HCT116 (cell line): ENCODE measurements at regions not wholly inside any gene's neighbourhood (a gene's known extent, or its start where the extent isn't known, plus 50 kb on each side); places are given as distances from the start of the nearest gene placed in this dataset.

Source experiments
- ATAC-seq: fragments of 200-7000 bp; cut with Tn5 transposase; 2 replicates; pipeline ENCODE4 v1.9.1; 2020; ENCODE audit warnings: mild to moderate bottlenecking, moderate library complexity
- BruUV-seq: library from RNA; stranded (reverse); fragments of 400-500 nt; replicated peaks from 2 replicates; lab custom pipeline; 2021; lab: Mats Ljungman, UMichigan
- CTCF ChIA-PET: fragments of 300-600 bp; sonication (Branson Sonifier 250); formaldehyde crosslinking; loops from one replicate; lab custom pipeline; 2021; ENCODE audit warnings: antibody characterized with exemption; lab: Charles Lee
- POLR2A ChIA-PET: fragments of 300-600, 350-600 bp; sonication (Branson Sonifier 250); formaldehyde crosslinking; loops from one replicate; lab custom pipeline; 2021; ENCODE audit warnings: antibody characterized with exemption; lab: Charles Lee
- RAD21 ChIA-PET, 2 experiments: fragments of 300-600 bp; sonication (Branson Sonifier 250); formaldehyde crosslinking; loops; one replicate each; lab custom pipeline; 2023; ENCODE audit warnings: low total read pairs in 2 of 2; ENCODE audit not compliant: uncharacterized antibody in 2 of 2, unreplicated experiment in 2 of 2, low non-redundant PET in 1 of 2; lab: Charles Lee
- DNase-seq: peaks from one replicate; pipeline ENCODE4 v3.0.0-alpha.2; 2010; ENCODE audit warnings: low read depth, low spot score
- H2AFZ ChIP-seq: fragments of 200-600 bp; shearing (Covaris generic), sonication (generic); 2 replicates; pipeline ENCODE4 v1.6.1; 2017; ENCODE audit warnings: low read depth, mixed run types, mixed read lengths, antibody characterized with exemption, low read length; ENCODE audit not compliant: poor library complexity, severe bottlenecking
- H3K27ac ChIP-seq: 2 replicates; pipeline ENCODE4 v1.5.1; 2012; ENCODE audit warnings: low read depth, low read length
- H3K27me3 ChIP-seq: fragments of 200-600 bp; sonication (generic); 2 replicates; pipeline ENCODE4 v1.6.1; 2016; ENCODE audit warnings: mixed run types, low read length, mixed read lengths; ENCODE audit not compliant: insufficient read depth
- H3K36me3 ChIP-seq, 2 experiments: fragments of 200-500 bp in 1 of 2; fragments of 200-600 bp in 1 of 2; sonication (Bioruptor generic) in 1 of 2; sonication (generic) in 1 of 2; 2 replicates each; pipeline versions ENCODE4 v1.5.1 to v1.6.1; 2014 to 2016; ENCODE audit warnings: low read length in 2 of 2, inconsistent platforms in 1 of 2, mixed read lengths in 1 of 2, mixed run types in 1 of 2; ENCODE audit not compliant: insufficient read depth in 2 of 2, control insufficient read depth in 1 of 2
- H3K4me1 ChIP-seq, 2 experiments: fragments of 200-600 bp in 1 of 2; sonication (generic) in 1 of 2; 2 replicates each; pipeline versions ENCODE4 v1.5.1 to v1.6.1; 2012 to 2017; ENCODE audit warnings: low read length in 2 of 2, inconsistent platforms in 1 of 2, mild to moderate bottlenecking in 1 of 2, mixed read lengths in 1 of 2, mixed run types in 1 of 2, moderate library complexity in 1 of 2; ENCODE audit not compliant: insufficient read depth in 2 of 2, control insufficient read depth in 1 of 2
- H3K4me2 ChIP-seq: fragments of 200-600 bp; sonication (generic); 2 replicates; pipeline ENCODE4 v1.6.1; 2017; ENCODE audit warnings: mixed run types, low read length, mixed read lengths
- H3K4me3 ChIP-seq, 2 experiments: fragments of 200-600 bp in 1 of 2; sonication (generic) in 1 of 2; replicated peaks in 1 of 2; 2 replicates each; pipeline ENCODE4 v1.5.1; 2011 to 2016; ENCODE audit warnings: low read length in 2 of 2, control low read depth in 1 of 2, low read depth in 1 of 2, mild to moderate bottlenecking in 1 of 2, mixed read lengths in 1 of 2, mixed run types in 1 of 2
- H3K79me2 ChIP-seq: fragments of 200-600 bp; sonication (generic); 2 replicates; pipeline ENCODE4 v1.6.1; 2017; ENCODE audit warnings: mild to moderate bottlenecking, mixed run types, low read length, moderate library complexity, mixed read lengths; ENCODE audit not compliant: insufficient read depth
- H3K9ac ChIP-seq: fragments of 200-600 bp; sonication (generic); 2 replicates; pipeline ENCODE4 v1.6.1; 2016; ENCODE audit warnings: low read length, mixed read lengths
- H3K9me2 ChIP-seq: fragments of 200-600 bp; sonication (generic), shearing (Covaris generic); 2 replicates; pipeline ENCODE4 v1.6.1; 2017; ENCODE audit warnings: mixed run types, mild to moderate bottlenecking, moderate library complexity; ENCODE audit not compliant: insufficient read depth
- H3K9me3 ChIP-seq, 2 experiments: fragments of 200-500 bp in 1 of 2; fragments of 200-600 bp in 1 of 2; sonication (Bioruptor generic) in 1 of 2; sonication (generic) in 1 of 2; 2 replicates each; pipeline ENCODE4 v1.6.1; 2014 to 2017; ENCODE audit warnings: low read length in 2 of 2, mixed read lengths in 2 of 2, inconsistent platforms in 1 of 2, low read depth in 1 of 2, mild to moderate bottlenecking in 1 of 2, mixed run types in 1 of 2, moderate library complexity in 1 of 2; ENCODE audit not compliant: control insufficient read depth in 1 of 2, insufficient read depth in 1 of 2
- H4K20me1 ChIP-seq: fragments of 200-600 bp; sonication (generic), shearing (Covaris generic); 2 replicates; pipeline ENCODE4 v1.6.1; 2017; ENCODE audit warnings: mixed run types, mild to moderate bottlenecking, moderate library complexity; ENCODE audit not compliant: insufficient read depth
- CTCF ChIP-seq, 3 experiments: fragments of 200-600 bp in 1 of 3; sonication (generic) in 1 of 3; IDR thresholded peaks in 2 of 3; conservative IDR thresholded peaks in 1 of 3; 2 replicates each; pipeline ENCODE4 v1.5.1; 2012 to 2017; ENCODE audit warnings: low read depth in 2 of 3, low read length in 2 of 3, antibody characterized with exemption in 1 of 3, borderline replicate concordance in 1 of 3, control low read depth in 1 of 3, mild to moderate bottlenecking in 1 of 3, mixed read lengths in 1 of 3, mixed run types in 1 of 3, moderate library complexity in 1 of 3; ENCODE audit not compliant: insufficient read depth in 1 of 3
- EGR1 ChIP-seq: IDR thresholded peaks from 2 replicates; pipeline ENCODE4 v1.6.1; 2012; ENCODE audit warnings: low read depth
- EZH2phosphoT487 ChIP-seq: fragments of 200-600 bp; IDR thresholded peaks from 2 replicates; pipeline ENCODE4 v1.6.1; 2018; ENCODE audit warnings: antibody characterized with exemption, borderline replicate concordance
- REST ChIP-seq: IDR thresholded peaks from 2 replicates; pipeline ENCODE4 v1.6.1; 2012; ENCODE audit warnings: low read depth
- SP1 ChIP-seq: IDR thresholded peaks from 2 replicates; pipeline ENCODE4 v1.6.1; 2012; ENCODE audit warnings: low read depth
- SRF ChIP-seq: IDR thresholded peaks from 2 replicates; pipeline ENCODE4 v1.6.1; 2012; ENCODE audit warnings: low read depth
- ZNF274 ChIP-seq: fragments of 200-500 bp; sonication (Bioruptor generic); IDR thresholded peaks from 2 replicates; pipeline ENCODE4 v1.6.1; 2014; ENCODE audit warnings: mild to moderate bottlenecking, low read depth, low read length, inconsistent platforms
- intact Hi-C: fragments of 100-400 bp; cut with micrococcal nuclease; formaldehyde crosslinking; loops from 2 replicates; pipeline ENCODE4 v1.10.0; 2022

- Histone ChIP-seq H3K36me3 (no peaks in the 10 kb centered on the region), H3K79me2 (no peaks in the 10 kb centered on the region), H3K9me2 (no peaks in the 10 kb centered on the region), H3K4me3 (no peak overlapping the region), H3K27me3 (no peaks in the 10 kb centered on the region), H3K4me1 (no peaks in the 10 kb centered on the region), H3K9me3 (peaks cover 15 to 26% of the 10 kb centered on the region in 2 experiments; a peak in 2 of 4 replicates), H2AFZ (no peak overlapping the region), H3K4me2 (no peak overlapping the region), H3K9ac (no peak overlapping the region), H4K20me1 (no peaks in the 10 kb centered on the region), H3K27ac (no peak overlapping the region)
- intact Hi-C loops: no loop called here
- ChIA-PET CTCF (no interaction called here), POLR2A (no interaction called here), RAD21 (no interaction called here)
- no peak for DNase-seq
- BruUV-seq: no TSS peak
- no peak for ATAC-seq
- TF ChIP-seq EZH2phosphoT487: no peak
- no peak for TF ChIP-seq SRF
- no peak for TF ChIP-seq CTCF (IDR thresholded peaks at IDR 0.05 in 2 of 3, conservative IDR thresholded peaks at IDR 0.05 in 1 of 3; ENCODE audit: borderline replicate concordance in 1 of 3, insufficient read depth in 1 of 3, low read depth in 2 of 3, low read length in 2 of 3)
- no peak for TF ChIP-seq REST
- no peak for TF ChIP-seq ZNF274
- TF ChIP-seq EGR1: no peak
- no peak for TF ChIP-seq SP1
Observed at GRCh38 chr18:55779691-55780585, 191.9 kb upstream of the TCF4 start.
